Mesenchymal stem cell (in vitro differentiated cells and primary cell): ENCODE measurements at regions not wholly inside any gene's neighbourhood (a gene's known extent, or its start where the extent isn't known, plus 50 kb on each side); places are given as distances from the start of the nearest gene placed in this dataset.

Experiments used
- DNase-seq: peaks from one replicate; pipeline ENCODE4 v3.0.0-alpha.2; 2013
- H2AFZ ChIP-seq: one replicate; pipeline ENCODE4 v1.6.1; 2013; ENCODE audit warnings: low read depth, mild to moderate bottlenecking, control low read depth, inconsistent platforms, low read length, moderate library complexity
- H2AK5ac ChIP-seq: 2 replicates; pipeline ENCODE4 v1.6.1; 2013; ENCODE audit warnings: low read length, moderate library complexity, mild to moderate bottlenecking, inconsistent platforms; ENCODE audit not compliant: severe bottlenecking
- H2BK120ac ChIP-seq: one replicate; pipeline ENCODE4 v1.6.1; 2013; ENCODE audit warnings: low read depth, mild to moderate bottlenecking, inconsistent platforms, low read length, moderate library complexity
- H2BK12ac ChIP-seq, 2 experiments: one replicate each; pipeline ENCODE4 v1.6.1; 2013; ENCODE audit warnings: inconsistent platforms in 2 of 2, low read length in 2 of 2, mild to moderate bottlenecking in 2 of 2, moderate library complexity in 2 of 2, control low read depth in 1 of 2
- H2BK15ac ChIP-seq: one replicate; pipeline ENCODE4 v1.6.1; 2013; ENCODE audit warnings: mild to moderate bottlenecking, low read depth, inconsistent platforms; ENCODE audit not compliant: poor library complexity, severe bottlenecking
- H2BK5ac ChIP-seq: 2 replicates; pipeline ENCODE4 v1.6.1; 2013; ENCODE audit warnings: low read depth, mild to moderate bottlenecking, low read length, control low read depth, inconsistent platforms; ENCODE audit not compliant: poor library complexity, severe bottlenecking
- H3K14ac ChIP-seq, 2 experiments: one replicate each; pipeline ENCODE4 v1.6.1; 2013; ENCODE audit warnings: inconsistent platforms in 2 of 2, low read length in 2 of 2, control low read depth in 1 of 2, mild to moderate bottlenecking in 1 of 2, moderate library complexity in 1 of 2
- H3K18ac ChIP-seq, 2 experiments: one replicate each; pipeline ENCODE4 v1.6.1; 2013; ENCODE audit warnings: inconsistent platforms in 2 of 2, low read length in 2 of 2, control low read depth in 1 of 2, low read depth in 1 of 2, mild to moderate bottlenecking in 1 of 2
- H3K23ac ChIP-seq, 2 experiments: one replicate each; pipeline ENCODE4 v1.6.1; 2013; ENCODE audit warnings: inconsistent platforms in 2 of 2, low read length in 2 of 2, mild to moderate bottlenecking in 2 of 2, moderate library complexity in 2 of 2, control low read depth in 1 of 2
- H3K27ac ChIP-seq: 2 replicates; pipeline ENCODE4 v1.5.1; 2013; ENCODE audit warnings: mild to moderate bottlenecking, moderate library complexity, low read length, control low read depth, inconsistent platforms; ENCODE audit not compliant: poor library complexity, severe bottlenecking
- H3K27me3 ChIP-seq, 2 experiments: 2 replicates each; pipeline versions ENCODE4 v1.6.1 to v1.7.0; 2013; ENCODE audit warnings: low read length in 2 of 2, mild to moderate bottlenecking in 2 of 2, moderate library complexity in 2 of 2, control low read depth in 1 of 2, inconsistent platforms in 1 of 2; ENCODE audit not compliant: control insufficient read depth in 1 of 2, insufficient read depth in 1 of 2
- H3K36me3 ChIP-seq, 2 experiments: 2 replicates each; pipeline versions ENCODE4 v1.6.1 to v1.7.0; 2013; ENCODE audit warnings: low read length in 2 of 2, control low read depth in 1 of 2, inconsistent platforms in 1 of 2, low read depth in 1 of 2, mild to moderate bottlenecking in 1 of 2; ENCODE audit not compliant: insufficient read depth in 2 of 2, control insufficient read depth in 1 of 2
- H3K4ac ChIP-seq, 2 experiments: one replicate each; pipeline ENCODE4 v1.6.1; 2013; ENCODE audit warnings: inconsistent platforms in 2 of 2, low read length in 2 of 2, mild to moderate bottlenecking in 2 of 2, moderate library complexity in 2 of 2, control low read depth in 1 of 2, low read depth in 1 of 2
- H3K4me1 ChIP-seq: 2 replicates; pipeline ENCODE4 v1.6.1; 2013; ENCODE audit warnings: low read depth, low read length, control low read depth; ENCODE audit not compliant: control insufficient read depth, insufficient read depth
- H3K4me2 ChIP-seq: 2 replicates; pipeline ENCODE4 v1.6.1; 2013; ENCODE audit warnings: low read length, mild to moderate bottlenecking, inconsistent platforms; ENCODE audit not compliant: poor library complexity, severe bottlenecking
- H3K4me3 ChIP-seq, 2 experiments: 2 replicates each; pipeline versions ENCODE4 v1.5.1 to v1.7.0; 2013; ENCODE audit warnings: low read length in 2 of 2, mild to moderate bottlenecking in 2 of 2, control low read depth in 1 of 2, low read depth in 1 of 2; ENCODE audit not compliant: insufficient read depth in 1 of 2
- H3K79me1 ChIP-seq: replicated peaks from 2 replicates; pipeline ENCODE4 v1.6.1; 2013; ENCODE audit warnings: mild to moderate bottlenecking, control low read depth, low read length, inconsistent platforms; ENCODE audit not compliant: poor library complexity, severe bottlenecking
- H3K9ac ChIP-seq: 2 replicates; pipeline ENCODE4 v1.7.0; 2013; ENCODE audit warnings: mild to moderate bottlenecking, low read length, moderate library complexity
- H3K9me3 ChIP-seq: 2 replicates; pipeline ENCODE4 v1.7.0; 2013; ENCODE audit warnings: mild to moderate bottlenecking, low read length; ENCODE audit not compliant: control insufficient read depth
- H4K8ac ChIP-seq: one replicate; pipeline ENCODE4 v1.6.1; 2013; ENCODE audit warnings: inconsistent platforms, mild to moderate bottlenecking, low read length, moderate library complexity
- H4K91ac ChIP-seq: one replicate; pipeline ENCODE4 v1.6.1; 2013; ENCODE audit warnings: mild to moderate bottlenecking, low read length, inconsistent platforms
- WGBS: methylation state at CpG from one replicate; pipeline ENCODE4 v1.1.7; 2013; ENCODE audit warnings: mixed read lengths; 5-methylcytosine and 5-hydroxymethylcytosine counted together

- H3K23ac ChIP-seq, result no peak overlapping the region
- H2AFZ ChIP-seq, result no peak overlapping the region
- H4K91ac ChIP-seq, result no peak overlapping the region
- H3K27ac ChIP-seq, result no peak overlapping the region
- no peak overlapping the region for H2BK15ac ChIP-seq
- H3K27me3 ChIP-seq, result no peaks in the 10 kb centered on the region
- no peak overlapping the region for H3K14ac ChIP-seq
- H3K4me2 ChIP-seq, result no peak overlapping the region
- no peak overlapping the region for H3K9ac ChIP-seq
- no peak overlapping the region for H2BK5ac ChIP-seq
- no peak overlapping the region for H3K4me3 ChIP-seq
- no peak overlapping the region for H3K18ac ChIP-seq
- H4K8ac ChIP-seq, result no peak overlapping the region
- no peaks in the 10 kb centered on the region for H3K36me3 ChIP-seq
- H3K9me3 ChIP-seq, result no peaks in the 10 kb centered on the region
- DNase-seq, result no peak
- no peaks in the 10 kb centered on the region for H3K4me1 ChIP-seq
- 52% methylated on average over 4 of the region's 4 CpGs for whole genome bisulfite sequencing
- H2BK12ac ChIP-seq, result no peak overlapping the region
- no peak overlapping the region for H2AK5ac ChIP-seq
- H3K79me1 ChIP-seq, result no peaks in the 10 kb centered on the region
- H2BK120ac ChIP-seq, result no peak overlapping the region
- H3K4ac ChIP-seq, result no peak overlapping the region
Measured at GRCh38 chr17:22469941-22470340, 777.6 kb downstream of the KCNJ18 start.

GRCh38 chr17:22470411-22471175 is 778.3 kb downstream of the KCNJ18 start:
- Histone ChIP-seq H3K4me3 (no peak overlapping the region), H2AK5ac (no peak overlapping the region), H2BK120ac (no peak overlapping the region), H3K4me1 (no peaks in the 10 kb centered on the region), H3K27ac (no peak overlapping the region), H2BK12ac (no peak overlapping the region), H2BK15ac (no peak overlapping the region), H3K4ac (no peak overlapping the region), H3K23ac (no peak overlapping the region), H3K36me3 (no peaks in the 10 kb centered on the region), H3K18ac (no peak overlapping the region), H3K27me3 (no peaks in the 10 kb centered on the region), H3K14ac (no peak overlapping the region), H3K4me2 (no peak overlapping the region), H2AFZ (no peak overlapping the region), H4K91ac (no peak overlapping the region), H3K9ac (no peak overlapping the region), H3K79me1 (no peaks in the 10 kb centered on the region), H3K9me3 (no peaks in the 10 kb centered on the region), H4K8ac (no peak overlapping the region), H2BK5ac (no peak overlapping the region)
- DNase-seq, result no peak
- WGBS, result 43% methylated on average over 7 of the region's 7 CpGs

GRCh38 chr17:22484826-22485225 is 792.5 kb downstream of the KCNJ18 start:
- Histone ChIP-seq H3K36me3 (no peaks in the 10 kb centered on the region), H4K8ac (no peak overlapping the region), H3K9me3 (no peaks in the 10 kb centered on the region), H2AFZ (no peak overlapping the region), H3K4ac (no peak overlapping the region), H2BK15ac (no peak overlapping the region), H2AK5ac (no peak overlapping the region), H3K27me3 (no peaks in the 10 kb centered on the region), H3K79me1 (no peaks in the 10 kb centered on the region), H3K9ac (no peak overlapping the region), H3K4me1 (no peaks in the 10 kb centered on the region), H2BK12ac (no peak overlapping the region), H3K4me3 (no peak overlapping the region), H2BK120ac (no peak overlapping the region), H3K18ac (no peak overlapping the region), H3K14ac (no peak overlapping the region), H3K4me2 (no peak overlapping the region), H3K23ac (no peak overlapping the region), H4K91ac (no peak overlapping the region), H2BK5ac (no peak overlapping the region), H3K27ac (no peak overlapping the region)
- no peak for DNase-seq
- WGBS, result 72% methylated on average over 3 of the region's 3 CpGs

- 42% methylated on average over 3 of the region's 3 CpGs for WGBS
- Histone ChIP-seq H3K14ac (no peak overlapping the region), H3K18ac (no peak overlapping the region), H3K9ac (no peak overlapping the region), H2AFZ (no peak overlapping the region), H2BK120ac (no peak overlapping the region), H2BK5ac (no peak overlapping the region), H3K36me3 (no peaks in the 10 kb centered on the region), H4K8ac (no peak overlapping the region), H2AK5ac (no peak overlapping the region), H3K79me1 (no peaks in the 10 kb centered on the region), H3K4me1 (no peaks in the 10 kb centered on the region), H3K9me3 (no peaks in the 10 kb centered on the region), H3K4ac (no peak overlapping the region), H3K23ac (no peak overlapping the region), H3K27me3 (no peaks in the 10 kb centered on the region), H3K27ac (no peak overlapping the region), H3K4me3 (no peak overlapping the region), H2BK12ac (no peak overlapping the region), H4K91ac (no peak overlapping the region), H2BK15ac (no peak overlapping the region), H3K4me2 (no peak overlapping the region)
- no peak for DNase-seq
Measured at GRCh38 chr17:22490399-22490798, 798.1 kb downstream of the KCNJ18 start.
